ENCODE measurements at regions not wholly inside any gene's neighbourhood (a gene's known extent, or its start where the extent isn't known, plus 50 kb on each side); places are given as distances from the start of the nearest gene placed in this dataset.

- no peak for TF ChIP-seq CTCF (IDR thresholded peaks at IDR 0.05)
Observed at GRCh38 chr7:10439027-10439426, 534.6 kb upstream of the PHF14 start.

GRCh38 chr7:10455936-10456335, 517.7 kb upstream of the PHF14 start:
- no peaks in the 10 kb centered on the region for H3K4me1 ChIP-seq (ENCODE audit: control insufficient read depth in 1 of 2, insufficient read depth in 2 of 2, low read length in 2 of 2)
- peaks cover 0 to 13% (median 4%) of the 10 kb centered on the region in 7 donors for H3K9me3 Mint-ChIP-seq
- no peak overlapping the region for H3K9ac ChIP-seq (ENCODE audit: insufficient read depth, low read length, poor library complexity, severe bottlenecking)
- DNase-seq = no peak
- H3K36me3 Mint-ChIP-seq = no peaks in the 10 kb centered on the region
- H3K27ac ChIP-seq (ENCODE audit: low read depth in 1 of 2, low read length in 2 of 2) = no peak overlapping the region
- H3K4me1 Mint-ChIP-seq = no peaks in the 10 kb centered on the region
- H3K9me3 ChIP-seq (replicated peaks in 1 of 2; ENCODE audit: control insufficient read depth in 1 of 2, insufficient read depth in 1 of 2, low read length in 2 of 2) = peaks cover 0 to 2% of the 10 kb centered on the region in 2 donors
- TF ChIP-seq CTCF (IDR thresholded peaks at IDR 0.05) = no peak
- H3K4me3 ChIP-seq (replicated peaks in 1 of 3; ENCODE audit: low read depth in 2 of 3, low read length in 3 of 3) = no peak overlapping the region
- H2AFZ ChIP-seq (ENCODE audit: insufficient read depth, low read depth, low read length, poor library complexity, severe bottlenecking) = no peak overlapping the region
- no peaks in the 10 kb centered on the region for H3K79me2 ChIP-seq (ENCODE audit: insufficient read depth, low read length)
- H4K20me1 ChIP-seq (ENCODE audit: insufficient read depth, low read length) = no peaks in the 10 kb centered on the region
- no peak overlapping the region for H3K4me2 ChIP-seq (replicated peaks; ENCODE audit: extremely low read depth, low read length, poor library complexity, severe bottlenecking)
- no peaks in the 10 kb centered on the region for H3K27me3 ChIP-seq (ENCODE audit: control insufficient read depth in 2 of 2, insufficient read depth in 2 of 2, low read length in 2 of 2)
- intact Hi-C loops (cut with micrococcal nuclease) = no loop called here
- no peak overlapping the region for H3K4me3 Mint-ChIP-seq
- no peaks in the 10 kb centered on the region for H3K36me3 ChIP-seq (replicated peaks in 1 of 2; ENCODE audit: control insufficient read depth in 1 of 2, insufficient read depth in 2 of 2, low read length in 2 of 2)
- peaks cover 0 to 1% (median 0%) of the 10 kb centered on the region in 3 donors for H3K27me3 Mint-ChIP-seq (ENCODE audit: low read depth in 3 of 3)
- no peak overlapping the region for H3K27ac Mint-ChIP-seq

More at GRCh38 chr7:10439027-10439426, 534.6 kb upstream of the PHF14 start:
- Mint-ChIP-seq H3K4me3 (no peak overlapping the region), H3K27ac (no peak overlapping the region), H3K9me3 (peaks cover 7 to 42% (median 14%) of the 10 kb centered on the region in 7 donors), H3K27me3 (ENCODE audit: low read depth in 3 of 3) (peaks cover 0 to 1% (median 0%) of the 10 kb centered on the region in 3 donors), H3K4me1 (no peaks in the 10 kb centered on the region), H3K36me3 (no peaks in the 10 kb centered on the region)
- Histone ChIP-seq H3K27me3 (ENCODE audit: control insufficient read depth in 2 of 2, insufficient read depth in 2 of 2, low read length in 2 of 2) (no peaks in the 10 kb centered on the region), H3K4me2 (replicated peaks; ENCODE audit: extremely low read depth, low read length, poor library complexity, severe bottlenecking) (no peak overlapping the region), H3K4me1 (ENCODE audit: control insufficient read depth in 1 of 2, insufficient read depth in 2 of 2, low read length in 2 of 2) (no peaks in the 10 kb centered on the region), H3K9ac (ENCODE audit: insufficient read depth, low read length, poor library complexity, severe bottlenecking) (no peak overlapping the region), H2AFZ (ENCODE audit: insufficient read depth, low read depth, low read length, poor library complexity, severe bottlenecking) (no peak overlapping the region), H3K79me2 (ENCODE audit: insufficient read depth, low read length) (no peaks in the 10 kb centered on the region), H4K20me1 (ENCODE audit: insufficient read depth, low read length) (no peaks in the 10 kb centered on the region), H3K27ac (ENCODE audit: low read depth in 1 of 2, low read length in 2 of 2) (no peak overlapping the region), H3K36me3 (replicated peaks in 1 of 2; ENCODE audit: control insufficient read depth in 1 of 2, insufficient read depth in 2 of 2, low read length in 2 of 2) (no peaks in the 10 kb centered on the region), H3K4me3 (replicated peaks in 1 of 3; ENCODE audit: low read depth in 2 of 3, low read length in 3 of 3) (no peak overlapping the region), H3K9me3 (replicated peaks in 1 of 2; ENCODE audit: control insufficient read depth in 1 of 2, insufficient read depth in 1 of 2, low read length in 2 of 2) (peaks cover 13% of the 10 kb centered on the region in 2 donors)
- intact Hi-C loops (cut with micrococcal nuclease) = no loop called here
- no peak for DNase-seq
- WGBS (ENCODE audit: insufficient coverage) = 93% methylated on average over 3 of the region's 3 CpGs
